Astrocyte (in vitro differentiated cells and primary cell): ENCODE measurements at regions not wholly inside any gene's neighbourhood (a gene's known extent, or its start where the extent isn't known, plus 50 kb on each side); places are given as distances from the start of the nearest gene placed in this dataset.

Source experiments
- DNase-seq: peaks from one replicate; pipeline ENCODE4 v3.0.0-alpha.2; 2010; ENCODE audit warnings: low read depth
- FAIRE-seq: peaks from 2 replicates; lab custom pipeline; 2011; peaks lifted over from hg19 to GRCh38; lab: Jason Lieb, UNC
- H2AFZ ChIP-seq: 2 replicates; pipeline ENCODE4 v1.6.0; 2012; ENCODE audit warnings: low read depth, low read length, inconsistent platforms
- H3K27ac ChIP-seq: 2 replicates; pipeline ENCODE4 v1.5.1; 2011; ENCODE audit warnings: low read depth, low read length, inconsistent platforms
- H3K27me3 ChIP-seq: 2 replicates; pipeline ENCODE4 v1.6.0; 2011; ENCODE audit warnings: low read length, inconsistent platforms; ENCODE audit not compliant: insufficient read depth
- H3K36me3 ChIP-seq: 2 replicates; pipeline ENCODE4 v1.5.1; 2011; ENCODE audit warnings: low read length, inconsistent platforms; ENCODE audit not compliant: insufficient read depth
- H3K4me1 ChIP-seq: 2 replicates; pipeline ENCODE4 v1.5.1; 2011; ENCODE audit warnings: low read length, inconsistent platforms; ENCODE audit not compliant: insufficient read depth
- H3K4me2 ChIP-seq: 2 replicates; pipeline ENCODE4 v1.6.0; 2012; ENCODE audit warnings: low read length, inconsistent platforms
- H3K4me3 ChIP-seq: 2 replicates; pipeline ENCODE4 v1.5.1; 2011; ENCODE audit warnings: low read depth, mild to moderate bottlenecking, low read length, inconsistent platforms; ENCODE audit not compliant: insufficient read depth
- H3K79me2 ChIP-seq: 2 replicates; pipeline ENCODE4 v1.6.0; 2012; ENCODE audit warnings: mild to moderate bottlenecking, low read length, inconsistent platforms; ENCODE audit not compliant: insufficient read depth
- H3K9ac ChIP-seq: 2 replicates; pipeline ENCODE4 v1.6.0; 2012; ENCODE audit warnings: mild to moderate bottlenecking, low read length, inconsistent platforms
- H3K9me3 ChIP-seq: 2 replicates; pipeline ENCODE4 v1.5.1; 2012; ENCODE audit warnings: low read depth, mild to moderate bottlenecking, low read length, inconsistent platforms; ENCODE audit not compliant: insufficient read depth
- H4K20me1 ChIP-seq: 2 replicates; pipeline ENCODE4 v1.6.0; 2012; ENCODE audit warnings: low read length, inconsistent platforms; ENCODE audit not compliant: insufficient read depth
- H3K27ac Mint-ChIP-seq: one replicate; pipeline ENCODE4 v1.8.0; 2021; ENCODE audit warnings: mild to moderate bottlenecking, mixed read lengths; ENCODE audit not compliant: unreplicated experiment
- H3K27me3 Mint-ChIP-seq: one replicate; pipeline ENCODE4 v1.8.0; 2021; ENCODE audit warnings: low read depth, mixed read lengths; ENCODE audit not compliant: unreplicated experiment
- H3K36me3 Mint-ChIP-seq: one replicate; pipeline ENCODE4 v1.8.0; 2021; ENCODE audit warnings: low read depth, mixed read lengths; ENCODE audit not compliant: unreplicated experiment
- H3K4me1 Mint-ChIP-seq: one replicate; pipeline ENCODE4 v1.8.0; 2021; ENCODE audit warnings: low read depth, mixed read lengths; ENCODE audit not compliant: unreplicated experiment
- H3K4me3 Mint-ChIP-seq: one replicate; pipeline ENCODE4 v1.8.0; 2021; ENCODE audit warnings: mild to moderate bottlenecking, moderate library complexity, mixed read lengths; ENCODE audit not compliant: unreplicated experiment
- H3K9me3 Mint-ChIP-seq: one replicate; pipeline ENCODE4 v1.8.0; 2021; ENCODE audit warnings: mild to moderate bottlenecking, mixed read lengths; ENCODE audit not compliant: unreplicated experiment
- EZH2 ChIP-seq: IDR thresholded peaks from 2 replicates; pipeline ENCODE4 v1.6.1; 2012; ENCODE audit warnings: mild to moderate bottlenecking, low read length, inconsistent platforms; ENCODE audit not compliant: insufficient read depth
- TF ChIP-seq, protein P1 (sequence below): IDR thresholded peaks from 2 replicates; pipeline ENCODE4 v1.5.1; 2011; ENCODE audit warnings: low read depth, mild to moderate bottlenecking, inconsistent platforms, low read length, moderate library complexity; ENCODE audit not compliant: insufficient read depth

GRCh38 chr3:177521305-177521704 is 324.0 kb upstream of the TBL1XR1 start:
- H3K9me3 Mint-ChIP-seq: peaks cover 6% of the 10 kb centered on the region
- no peaks in the 10 kb centered on the region for H4K20me1 ChIP-seq
- no peak for FAIRE-seq

GRCh38 chr3:177522051-177522450 is 324.8 kb upstream of the TBL1XR1 start:
- H3K4me1 ChIP-seq: peaks cover 12% of the 10 kb centered on the region
- no peaks in the 10 kb centered on the region for H3K79me2 ChIP-seq
- TF ChIP-seq EZH2: no peak
- TF ChIP-seq, protein P1, sequence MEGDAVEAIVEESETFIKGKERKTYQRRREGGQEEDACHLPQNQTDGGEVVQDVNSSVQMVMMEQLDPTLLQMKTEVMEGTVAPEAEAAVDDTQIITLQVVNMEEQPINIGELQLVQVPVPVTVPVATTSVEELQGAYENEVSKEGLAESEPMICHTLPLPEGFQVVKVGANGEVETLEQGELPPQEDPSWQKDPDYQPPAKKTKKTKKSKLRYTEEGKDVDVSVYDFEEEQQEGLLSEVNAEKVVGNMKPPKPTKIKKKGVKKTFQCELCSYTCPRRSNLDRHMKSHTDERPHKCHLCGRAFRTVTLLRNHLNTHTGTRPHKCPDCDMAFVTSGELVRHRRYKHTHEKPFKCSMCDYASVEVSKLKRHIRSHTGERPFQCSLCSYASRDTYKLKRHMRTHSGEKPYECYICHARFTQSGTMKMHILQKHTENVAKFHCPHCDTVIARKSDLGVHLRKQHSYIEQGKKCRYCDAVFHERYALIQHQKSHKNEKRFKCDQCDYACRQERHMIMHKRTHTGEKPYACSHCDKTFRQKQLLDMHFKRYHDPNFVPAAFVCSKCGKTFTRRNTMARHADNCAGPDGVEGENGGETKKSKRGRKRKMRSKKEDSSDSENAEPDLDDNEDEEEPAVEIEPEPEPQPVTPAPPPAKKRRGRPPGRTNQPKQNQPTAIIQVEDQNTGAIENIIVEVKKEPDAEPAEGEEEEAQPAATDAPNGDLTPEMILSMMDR: no peak
- Mint-ChIP-seq H3K9me3 (peaks cover 6% of the 10 kb centered on the region), H3K4me1 (peaks cover 10% of the 10 kb centered on the region), H3K27me3 (peaks cover 8% of the 10 kb centered on the region), H3K27ac (no peak overlapping the region), H3K36me3 (no peaks in the 10 kb centered on the region), H3K4me3 (no peak overlapping the region)
- DNase-seq (peak; percentile 73), FAIRE-seq (no peak)
- H3K4me2 ChIP-seq: no peak overlapping the region
- no peak overlapping the region for H2AFZ ChIP-seq
- no peaks in the 10 kb centered on the region for H3K9me3 ChIP-seq
- H3K4me3 ChIP-seq: no peak overlapping the region
- H3K9ac ChIP-seq: no peak overlapping the region
- H3K36me3 ChIP-seq: no peaks in the 10 kb centered on the region
- no peaks in the 10 kb centered on the region for H3K27me3 ChIP-seq
- no peak overlapping the region for H3K27ac ChIP-seq
- no peaks in the 10 kb centered on the region for H4K20me1 ChIP-seq

More at GRCh38 chr3:177521305-177521704, 324.0 kb upstream of the TBL1XR1 start:
- H3K4me3 ChIP-seq: no peak overlapping the region
- Mint-ChIP-seq H3K36me3 (no peaks in the 10 kb centered on the region), H3K4me1 (peaks cover 7% of the 10 kb centered on the region), H3K27ac (no peak overlapping the region), H3K27me3 (peaks cover 8% of the 10 kb centered on the region), H3K4me3 (no peak overlapping the region)
- H3K4me1 ChIP-seq: peaks cover 14% of the 10 kb centered on the region
- H3K9me3 ChIP-seq: no peaks in the 10 kb centered on the region
- H3K79me2 ChIP-seq: no peaks in the 10 kb centered on the region
- no peak overlapping the region for H2AFZ ChIP-seq
- no peak overlapping the region for H3K4me2 ChIP-seq
- no peaks in the 10 kb centered on the region for H3K27me3 ChIP-seq
- TF ChIP-seq EZH2: no peak
- TF ChIP-seq, protein P1: no peak
- DNase-seq: no peak
- H3K9ac ChIP-seq: no peak overlapping the region
- H3K27ac ChIP-seq: no peak overlapping the region
- H3K36me3 ChIP-seq: no peaks in the 10 kb centered on the region

DNA sequence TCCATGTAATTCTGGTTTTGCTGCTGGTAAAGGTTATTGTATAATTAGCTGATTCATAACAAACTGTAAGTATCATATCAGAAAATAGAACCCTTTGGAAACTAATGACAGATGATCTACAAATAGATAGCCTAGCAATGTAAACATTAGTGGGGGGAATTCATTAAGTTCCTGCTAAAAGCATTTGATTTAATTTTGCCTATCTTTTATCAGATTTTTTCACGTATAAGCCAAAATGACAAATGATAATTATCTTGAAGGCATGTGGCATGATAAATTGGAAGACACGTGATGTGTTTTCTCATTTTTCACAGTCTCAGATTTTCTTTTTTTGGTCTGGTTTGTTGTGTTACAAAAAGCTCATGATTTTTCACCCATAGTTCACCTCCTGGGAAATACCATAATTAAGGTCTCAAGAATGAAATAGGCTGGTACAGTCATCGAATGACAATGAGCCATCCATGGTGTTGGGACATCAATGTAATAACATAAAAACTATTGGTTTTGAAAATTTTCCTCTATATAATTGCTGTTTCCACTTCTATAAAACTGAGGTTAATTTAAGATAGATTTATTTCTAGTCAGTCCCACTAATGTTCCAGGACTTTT is 325.9 kb upstream of the TBL1XR1 start:
- Histone ChIP-seq H3K4me2 (no peak overlapping the region), H2AFZ (no peak overlapping the region), H3K4me3 (no peak overlapping the region), H3K9me3 (no peaks in the 10 kb centered on the region), H3K27ac (no peak overlapping the region), H3K27me3 (no peaks in the 10 kb centered on the region), H4K20me1 (no peaks in the 10 kb centered on the region), H3K79me2 (no peaks in the 10 kb centered on the region), H3K9ac (no peak overlapping the region), H3K36me3 (no peaks in the 10 kb centered on the region), H3K4me1 (peaks cover 10% of the 10 kb centered on the region)
- Mint-ChIP-seq H3K27me3 (peaks cover 4% of the 10 kb centered on the region), H3K4me1 (peaks cover 10% of the 10 kb centered on the region), H3K9me3 (peaks cover 6% of the 10 kb centered on the region), H3K4me3 (no peak overlapping the region), H3K27ac (no peak overlapping the region), H3K36me3 (no peaks in the 10 kb centered on the region)
- DNase-seq (peak; percentile 73), FAIRE-seq (no peak)
- TF ChIP-seq EZH2: no peak
- TF ChIP-seq, protein P1: no peak
